GM21515 (cell line): ENCODE measurements at regions not wholly inside any gene's neighbourhood (a gene's known extent, or its start where the extent isn't known, plus 50 kb on each side); places are given as distances from the start of the nearest gene placed in this dataset.
"Not testable (repeated sequence)": the region's sequence is repeated elsewhere in the genome, so short reads cannot be mapped to it uniquely, and the experiment has no call there.

Source experiments
- ATAC-seq: cut with Tn5 transposase; IDR thresholded peaks from one replicate; pipeline ENCODE4 v1.9.1; 2021; ENCODE audit not compliant: unreplicated experiment

DNA sequence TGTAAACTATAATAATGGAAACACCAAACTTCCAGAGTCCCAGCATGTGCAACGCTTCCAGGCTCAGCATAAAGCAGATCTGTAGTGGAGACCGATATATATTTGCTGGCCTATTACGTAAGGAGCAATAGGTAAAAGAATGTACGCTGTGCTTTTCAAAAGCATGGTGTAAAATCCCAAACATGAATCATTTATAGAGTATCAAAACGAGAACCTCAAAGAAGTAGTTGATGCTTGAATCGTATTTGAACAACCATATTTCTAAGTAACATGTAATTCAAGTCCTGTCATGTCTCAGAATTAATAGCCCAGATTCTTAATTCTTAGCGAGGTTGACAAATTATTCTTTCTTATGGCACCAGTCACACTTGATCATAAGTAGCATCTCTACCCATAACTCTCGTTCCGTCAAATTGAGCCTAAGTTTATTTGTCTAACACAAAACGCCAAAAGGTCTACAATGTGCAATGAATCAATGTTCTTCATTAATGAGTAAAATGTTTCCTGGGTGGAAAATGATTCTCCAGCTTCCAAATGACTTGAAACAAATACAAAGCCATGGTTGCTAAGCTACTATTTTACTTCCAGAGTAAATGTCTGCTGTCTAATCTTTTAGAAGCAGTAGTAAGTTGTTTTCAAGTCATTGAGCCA is 811.5 kb upstream of the FRG1 start:
- no peak for ATAC-seq

- ATAC-seq, result no peak
Observed at GRCh38 chr4:189131118-189131517, 809.6 kb upstream of the FRG1 start.

GRCh38 chr4:189136462-189136861 is 804.2 kb upstream of the FRG1 start:
- no peak for ATAC-seq

DNA sequence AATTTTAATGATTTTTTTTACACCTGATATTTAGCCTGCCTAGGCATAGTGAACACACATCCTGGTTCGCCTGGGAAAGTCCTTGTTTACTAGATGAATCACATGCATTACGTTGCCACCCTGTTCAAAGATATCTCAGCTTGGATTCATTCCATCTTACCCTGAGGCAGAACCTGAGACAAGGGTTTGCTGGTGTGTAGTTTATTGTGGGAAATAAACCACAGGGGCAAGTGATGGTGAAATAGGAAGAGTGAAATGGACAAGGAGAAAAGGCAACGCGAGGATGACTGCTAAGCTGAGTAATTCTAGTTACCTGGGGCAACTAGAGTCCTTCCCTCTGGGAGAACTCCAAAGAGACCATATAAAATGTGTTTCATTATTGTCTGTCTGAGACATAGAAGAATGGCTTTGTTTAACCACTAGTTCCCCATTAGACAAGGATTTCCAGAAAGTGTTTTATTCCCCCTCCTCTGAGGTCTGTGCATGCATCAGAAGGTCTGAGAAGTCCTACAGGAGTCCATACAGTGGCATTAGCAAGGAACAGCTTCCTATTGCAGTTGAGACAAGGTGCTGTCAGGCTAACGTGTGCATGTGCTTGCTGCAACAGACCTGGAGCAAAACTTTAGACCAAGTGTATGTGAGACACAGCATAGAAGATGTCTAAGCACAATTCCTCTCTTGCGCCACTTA is 797.3 kb upstream of the FRG1 start:
- ATAC-seq, result no peak

GRCh38 chr4:189147005-189147929 is 793.4 kb upstream of the FRG1 start:
- no peak for ATAC-seq

GRCh38 chr4:189155083-189155482 is 785.6 kb upstream of the FRG1 start:
- ATAC-seq, result not testable (repeated sequence)

DNA sequence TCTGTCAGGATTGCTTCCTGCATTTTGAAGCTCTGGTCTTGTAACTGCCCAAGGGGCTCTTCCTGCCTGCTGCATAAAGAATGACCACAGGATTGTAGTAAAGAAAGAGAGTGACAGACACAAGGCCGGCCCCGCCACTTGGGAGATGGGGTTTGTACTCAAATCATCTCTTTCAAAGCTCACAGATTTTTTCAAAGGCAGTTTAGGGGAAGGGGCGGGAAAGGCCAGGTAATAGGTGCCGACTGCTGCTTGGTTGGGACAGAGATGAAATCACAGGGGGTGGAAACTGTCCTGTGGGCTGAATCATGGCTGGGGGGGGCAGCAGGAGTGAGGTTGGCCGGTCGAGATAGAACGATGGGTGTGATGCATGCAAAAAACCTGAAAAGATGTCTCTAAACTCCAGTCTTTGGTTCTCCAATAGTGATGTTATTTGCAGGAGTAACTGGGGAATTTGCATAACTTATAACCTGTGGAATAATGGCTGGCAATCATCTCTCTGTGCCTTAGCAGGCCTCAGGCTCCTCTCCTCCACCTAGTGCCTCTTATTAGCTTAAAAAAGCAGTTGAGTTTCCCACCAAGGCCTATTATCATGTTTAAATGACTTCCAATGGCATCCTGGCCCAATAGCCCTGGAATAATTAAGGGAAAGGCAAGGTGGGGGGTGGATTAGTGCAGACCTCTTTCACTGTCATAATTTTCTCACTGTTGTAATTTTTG is 778.4 kb upstream of the FRG1 start:
- no peak for ATAC-seq

- ATAC-seq, result no peak
Observed at GRCh38 chr4:189162888-189163287, 777.8 kb upstream of the FRG1 start.

GRCh38 chr4:189176002-189176401 is 764.7 kb upstream of the FRG1 start:
- no peak for ATAC-seq

DNA sequence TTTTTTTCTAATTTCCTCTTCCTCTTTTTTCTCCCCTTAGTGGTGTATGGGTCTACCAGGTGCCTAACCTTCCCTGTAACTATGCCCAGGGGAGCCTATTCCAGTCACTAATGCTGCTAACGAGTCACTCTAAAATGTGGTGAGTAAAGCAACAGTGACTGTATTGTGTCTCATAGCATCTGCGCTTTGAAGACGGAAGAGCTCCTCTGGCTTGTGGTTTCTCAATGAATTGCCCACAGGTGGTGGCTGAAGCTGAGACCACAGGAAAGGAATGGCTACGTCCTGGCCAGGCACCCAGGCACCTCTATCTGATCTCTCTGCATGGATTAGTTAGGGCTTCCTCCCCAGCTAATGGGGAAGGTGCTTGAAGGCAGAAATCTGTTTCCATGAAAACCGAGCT is 763.5 kb upstream of the FRG1 start:
- ATAC-seq, result no peak

DNA sequence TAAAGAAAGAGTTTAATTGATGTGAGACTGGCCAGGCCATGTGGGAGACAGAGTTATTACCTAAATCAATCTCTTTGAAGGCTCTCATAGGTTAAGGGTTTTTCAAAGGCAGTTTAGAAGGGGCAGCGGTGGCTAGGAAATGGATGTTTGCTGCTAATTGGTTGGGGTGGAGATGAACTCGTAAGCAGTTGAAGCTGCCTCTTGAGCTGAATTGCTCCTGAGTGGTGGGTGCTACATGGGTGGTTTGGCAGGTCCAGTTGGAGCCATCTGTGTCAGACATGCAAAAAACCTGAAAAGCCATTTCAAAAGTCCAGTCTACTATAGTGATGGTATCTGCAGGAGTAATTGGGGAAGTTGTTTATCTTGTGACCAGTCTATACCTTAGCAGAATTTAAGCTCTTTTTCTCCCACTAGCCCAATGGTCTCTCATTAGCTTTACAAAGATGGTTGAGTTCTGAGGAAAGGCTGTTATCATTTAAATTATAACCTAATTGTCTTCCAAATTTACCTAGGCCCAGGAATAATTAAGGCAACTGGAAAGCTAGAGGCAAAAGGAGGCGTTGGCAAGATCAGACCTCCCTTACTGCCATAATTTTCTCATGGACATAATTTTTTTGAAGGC is 762.4 kb upstream of the FRG1 start:
- ATAC-seq, result no peak

DNA sequence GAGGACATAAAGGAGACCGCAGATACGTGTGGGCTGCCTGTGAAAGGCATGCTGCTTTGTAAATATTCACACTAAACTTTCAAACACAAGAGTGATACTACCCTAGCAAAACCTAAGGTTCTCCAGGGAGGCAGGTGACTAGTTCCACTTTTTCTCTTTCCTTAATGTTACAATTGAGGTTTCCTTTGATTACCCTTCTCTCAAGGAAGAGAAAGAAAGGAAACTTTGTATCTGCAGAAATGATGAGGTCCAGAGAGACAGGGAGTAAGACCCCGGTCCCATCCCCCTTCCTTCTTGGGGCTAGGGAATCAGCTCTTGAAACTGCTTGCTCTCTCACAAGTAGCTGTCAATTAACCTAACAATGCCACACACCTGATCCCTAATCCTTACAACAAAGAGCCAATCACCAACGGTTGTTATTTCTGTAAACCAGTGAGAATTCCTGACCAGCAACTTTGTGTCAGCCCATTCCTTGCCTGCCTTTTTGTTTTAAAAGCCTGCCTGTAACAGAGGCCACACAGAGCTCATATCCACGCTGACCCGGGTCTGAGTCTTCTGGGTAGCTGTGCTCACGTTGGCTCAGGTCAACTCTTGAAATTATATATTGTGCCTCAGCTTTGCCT is 754.8 kb upstream of the FRG1 start:
- no peak for ATAC-seq

- ATAC-seq, result no peak
Observed at GRCh38 chr4:189187531-189188052, 753.1 kb upstream of the FRG1 start.

- ATAC-seq, result no peak
Observed at GRCh38 chr4:189198624-189199023, 742.0 kb upstream of the FRG1 start.

DNA sequence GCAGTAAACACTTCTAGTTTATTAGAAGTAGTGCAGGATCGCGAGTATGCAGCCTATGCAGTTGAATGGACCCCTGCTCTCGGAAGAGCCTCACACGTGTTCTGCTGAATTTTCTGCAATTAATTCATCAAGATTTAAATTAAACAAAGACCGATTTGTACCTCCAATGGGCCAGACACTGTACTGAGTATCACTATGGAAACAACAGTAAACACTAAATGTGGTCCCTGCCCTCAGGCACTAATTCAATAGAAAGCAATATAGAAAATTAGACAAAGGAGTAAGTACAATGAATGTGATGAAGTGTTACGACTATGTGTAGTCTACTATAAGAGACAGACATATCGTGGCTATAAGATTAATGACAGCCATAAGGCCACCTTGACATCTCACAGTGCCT is 740.3 kb upstream of the FRG1 start:
- no peak for ATAC-seq

DNA sequence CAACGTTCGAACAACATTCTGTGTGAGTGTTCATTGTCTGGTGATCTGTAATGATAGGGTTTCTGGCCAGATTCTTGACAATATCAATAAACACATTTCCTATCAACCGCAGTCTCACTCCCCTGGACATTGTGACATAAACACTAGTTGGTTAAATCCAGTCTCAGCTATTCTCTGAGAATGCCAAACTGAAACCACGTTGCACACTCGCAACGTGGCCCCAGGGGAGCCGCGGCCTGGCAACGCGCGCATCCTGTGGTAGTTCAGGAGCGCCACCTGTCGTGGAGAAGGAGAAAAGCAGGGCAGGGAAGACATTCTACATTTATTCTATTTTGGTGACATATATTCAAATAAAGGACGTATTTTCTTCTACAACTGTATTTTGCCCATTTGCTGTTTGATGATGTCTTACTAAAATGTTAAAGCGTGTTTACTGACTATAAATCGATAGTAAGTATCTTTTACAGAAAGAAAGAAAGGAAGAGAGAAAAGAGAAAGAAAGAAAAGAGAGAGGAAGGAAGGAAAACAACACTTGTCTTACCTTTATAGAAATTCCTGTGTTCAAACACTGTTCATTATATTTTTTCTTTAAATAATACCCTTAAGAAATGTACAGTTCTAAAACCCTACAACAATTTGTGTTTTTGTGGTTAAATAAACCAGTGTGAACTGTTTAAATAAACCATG is 738.3 kb upstream of the FRG1 start:
- ATAC-seq, result no peak

DNA sequence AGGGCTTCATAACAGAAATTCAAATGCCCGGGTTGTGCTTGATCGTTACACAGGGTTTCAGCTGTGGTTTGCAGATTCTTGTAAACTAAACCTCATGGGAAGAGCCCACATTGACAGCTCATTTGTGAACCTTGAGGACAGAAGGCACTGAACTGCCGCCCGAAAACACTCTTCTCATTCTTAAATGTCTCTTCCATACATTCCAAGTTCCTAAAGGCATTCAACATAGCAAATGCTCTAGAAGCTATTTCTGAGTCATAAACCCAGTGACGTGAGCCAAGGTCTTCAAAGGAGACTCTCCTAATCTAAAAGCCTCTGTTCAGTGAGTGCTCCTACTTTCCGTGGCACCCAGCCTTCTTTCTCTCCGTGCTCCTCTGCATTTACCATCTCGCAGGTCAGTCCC is 737.8 kb upstream of the FRG1 start:
- ATAC-seq, result no peak

DNA sequence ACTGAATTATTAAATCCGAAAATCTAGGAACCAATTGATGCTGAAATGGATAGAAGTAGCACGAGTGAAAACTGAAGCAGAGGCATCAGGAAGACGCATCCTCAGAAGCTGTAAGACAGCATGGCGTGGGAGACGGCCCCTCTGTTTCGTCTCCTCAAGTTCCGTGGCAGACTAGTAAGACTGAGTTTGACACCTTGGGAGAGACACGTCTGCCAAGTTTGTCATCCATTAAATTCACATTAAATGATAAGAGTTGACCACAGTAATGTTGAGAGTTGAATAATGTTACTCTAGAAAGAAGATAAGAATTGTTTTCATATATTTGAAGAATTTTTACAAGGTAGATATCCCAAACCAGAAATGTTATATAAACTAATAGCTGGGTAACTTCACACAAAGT is 736.1 kb upstream of the FRG1 start:
- no peak for ATAC-seq

- no peak for ATAC-seq
Observed at GRCh38 chr4:189206953-189207352, 733.7 kb upstream of the FRG1 start.

- ATAC-seq, result no peak
Observed at GRCh38 chr4:189207872-189208271, 732.8 kb upstream of the FRG1 start.
